Ishikawa (cell line): ENCODE measurements at regions not wholly inside any gene's neighbourhood (a gene's known extent, or its start where the extent isn't known, plus 50 kb on each side); places are given as distances from the start of the nearest gene placed in this dataset.

Experiments used
- CEBPB ChIP-seq: IDR thresholded peaks from 2 replicates; pipeline ENCODE4 v1.6.1; 2012
- EP300 ChIP-seq: IDR thresholded peaks from 2 replicates; pipeline ENCODE4 v1.6.1; 2012; ENCODE audit warnings: borderline replicate concordance

DNA sequence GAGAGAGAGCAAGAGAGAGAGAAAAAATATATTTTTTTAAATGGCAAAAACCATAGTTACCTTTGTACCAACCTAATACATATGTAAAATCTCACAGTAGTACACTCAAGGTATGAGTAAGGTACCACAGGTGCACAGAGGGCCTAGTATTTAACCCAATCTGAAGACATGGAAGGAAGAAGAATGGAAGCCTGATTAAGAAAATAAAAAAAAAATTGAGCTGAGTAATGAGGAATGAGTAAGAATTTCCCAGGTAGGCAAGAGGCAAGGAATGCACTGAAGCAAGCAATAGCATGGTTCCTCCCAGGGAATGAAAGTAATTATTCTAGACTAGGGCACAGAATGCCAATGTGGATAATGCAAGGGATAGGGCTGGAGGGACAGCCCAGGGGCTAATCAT, 294.2 kb downstream of the FIGN start:
- TF ChIP-seq CEBPB (no peak), EP300 (no peak)
